ENCODE measurements at regions not wholly inside any gene's neighbourhood (a gene's known extent, or its start where the extent isn't known, plus 50 kb on each side); places are given as distances from the start of the nearest gene placed in this dataset.
A peak's percentile ranks its signal among the peaks of the same experiment; 100 is the strongest.

GRCh38 chr19:5268801-5269200 is 71.8 kb downstream of the PTPRS start:
- no peaks in the 10 kb centered on the region for H3K36me3 Mint-ChIP-seq (ENCODE audit: low read depth)
- H3K27ac Mint-ChIP-seq, result no peak overlapping the region
- no peaks in the 10 kb centered on the region for H3K27me3 Mint-ChIP-seq
- no peaks in the 10 kb centered on the region for H3K9me3 Mint-ChIP-seq
- no peak for DNase-seq
- no peaks in the 10 kb centered on the region for H3K4me1 Mint-ChIP-seq
- no peak overlapping the region for H3K4me3 Mint-ChIP-seq
- intact Hi-C loops (cut with micrococcal nuclease), result no loop called here

GRCh38 chr19:5265260-5265659 is 75.4 kb downstream of the PTPRS start:
- Mint-ChIP-seq H3K27ac (no peak overlapping the region), H3K4me3 (no peak overlapping the region), H3K27me3 (no peaks in the 10 kb centered on the region), H3K9me3 (no peaks in the 10 kb centered on the region), H3K36me3 (ENCODE audit: low read depth) (no peaks in the 10 kb centered on the region), H3K4me1 (no peaks in the 10 kb centered on the region)
- intact Hi-C loops (cut with micrococcal nuclease), result no loop called here
- no peak for DNase-seq

GRCh38 chr19:5264453-5264852 is 76.2 kb downstream of the PTPRS start:
- no peaks in the 10 kb centered on the region for H3K36me3 Mint-ChIP-seq (ENCODE audit: low read depth)
- H3K27me3 Mint-ChIP-seq, result no peaks in the 10 kb centered on the region
- intact Hi-C loops (cut with micrococcal nuclease), result no loop called here
- no peaks in the 10 kb centered on the region for H3K9me3 Mint-ChIP-seq
- H3K4me1 Mint-ChIP-seq, result no peaks in the 10 kb centered on the region
- no peak for DNase-seq
- no peak overlapping the region for H3K27ac Mint-ChIP-seq
- no peak overlapping the region for H3K4me3 Mint-ChIP-seq

- no peaks in the 10 kb centered on the region for H3K9me3 Mint-ChIP-seq
- no peaks in the 10 kb centered on the region for H3K27me3 Mint-ChIP-seq
- no peaks in the 10 kb centered on the region for H3K36me3 Mint-ChIP-seq (ENCODE audit: low read depth)
- peak overlapping the region; percentile 52 for H3K27ac Mint-ChIP-seq
- H3K4me1 Mint-ChIP-seq, result no peaks in the 10 kb centered on the region
- no peak for DNase-seq
- intact Hi-C loops (cut with micrococcal nuclease), result no loop called here
- no peak overlapping the region for H3K4me3 Mint-ChIP-seq
These were observed 77.0 kb downstream of the PTPRS start for GRCh38 chr19:5263615-5264014.

DNA sequence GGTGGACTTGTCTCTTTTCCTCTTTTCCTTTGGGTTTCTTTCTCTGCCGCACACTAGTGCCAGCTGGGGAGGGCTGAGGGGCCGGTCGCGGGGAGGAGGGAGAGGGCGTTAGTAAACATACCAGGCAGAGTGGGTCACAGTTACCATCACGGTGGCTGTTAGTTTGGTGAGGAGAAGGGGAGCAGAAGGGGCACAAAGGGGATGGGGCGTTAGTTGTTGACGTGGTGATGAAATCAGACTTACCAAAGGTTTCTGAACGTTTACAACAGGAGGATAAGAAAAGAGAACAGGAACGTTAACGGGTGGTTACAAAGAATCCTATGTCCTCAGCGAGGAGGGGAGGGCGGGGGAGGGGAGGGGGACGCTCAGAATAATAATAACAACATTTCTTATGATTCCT is 77.9 kb downstream of the PTPRS start:
- Mint-ChIP-seq H3K9me3 (no peaks in the 10 kb centered on the region), H3K36me3 (ENCODE audit: low read depth) (no peaks in the 10 kb centered on the region), H3K27ac (no peak overlapping the region), H3K4me1 (no peaks in the 10 kb centered on the region), H3K27me3 (no peaks in the 10 kb centered on the region), H3K4me3 (no peak overlapping the region)
- DNase-seq, result no peak
- intact Hi-C loops (cut with micrococcal nuclease), result no loop called here

DNA sequence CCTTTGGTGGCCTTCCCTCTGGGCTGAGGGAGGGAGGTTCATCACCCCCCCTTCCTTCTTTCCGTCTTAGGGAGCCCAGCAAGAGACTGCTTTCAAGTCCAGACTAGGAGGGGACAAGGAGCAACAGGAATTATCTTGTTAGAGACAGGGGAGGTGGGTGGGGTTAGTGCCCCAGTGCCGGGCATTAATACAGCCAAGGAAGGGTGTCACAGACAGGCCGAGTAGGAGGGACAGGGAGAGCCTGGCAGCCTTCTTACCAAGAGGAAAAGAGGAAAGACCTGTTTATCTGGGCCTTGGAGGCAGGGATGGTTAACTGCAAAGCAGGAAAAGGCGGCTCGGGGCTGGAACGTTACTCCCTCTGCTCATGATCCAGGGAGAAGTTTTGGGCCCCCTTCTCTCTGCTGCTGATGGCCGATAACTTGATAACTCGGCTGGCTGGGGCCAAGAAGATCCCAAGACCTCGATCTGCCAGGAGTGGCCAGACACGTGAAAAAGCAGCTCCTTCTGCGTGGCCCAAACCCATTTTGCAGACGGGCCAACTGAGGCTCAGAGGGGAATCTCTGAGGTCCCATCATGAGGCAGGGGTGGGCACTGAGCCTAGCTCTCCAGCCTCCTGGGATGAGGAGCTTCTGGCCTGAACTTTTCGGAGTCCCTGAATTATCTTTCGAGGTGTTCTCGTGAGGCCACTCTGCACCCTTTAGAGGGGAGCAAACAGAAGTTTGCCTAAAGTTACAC is 79.3 kb downstream of the PTPRS start:
- intact Hi-C loops (cut with micrococcal nuclease), result no loop called here
- Mint-ChIP-seq H3K27me3 (no peaks in the 10 kb centered on the region), H3K4me1 (no peaks in the 10 kb centered on the region), H3K9me3 (no peaks in the 10 kb centered on the region), H3K36me3 (ENCODE audit: low read depth) (no peaks in the 10 kb centered on the region), H3K27ac (no peak overlapping the region), H3K4me3 (no peak overlapping the region)
- no peak for DNase-seq

DNA sequence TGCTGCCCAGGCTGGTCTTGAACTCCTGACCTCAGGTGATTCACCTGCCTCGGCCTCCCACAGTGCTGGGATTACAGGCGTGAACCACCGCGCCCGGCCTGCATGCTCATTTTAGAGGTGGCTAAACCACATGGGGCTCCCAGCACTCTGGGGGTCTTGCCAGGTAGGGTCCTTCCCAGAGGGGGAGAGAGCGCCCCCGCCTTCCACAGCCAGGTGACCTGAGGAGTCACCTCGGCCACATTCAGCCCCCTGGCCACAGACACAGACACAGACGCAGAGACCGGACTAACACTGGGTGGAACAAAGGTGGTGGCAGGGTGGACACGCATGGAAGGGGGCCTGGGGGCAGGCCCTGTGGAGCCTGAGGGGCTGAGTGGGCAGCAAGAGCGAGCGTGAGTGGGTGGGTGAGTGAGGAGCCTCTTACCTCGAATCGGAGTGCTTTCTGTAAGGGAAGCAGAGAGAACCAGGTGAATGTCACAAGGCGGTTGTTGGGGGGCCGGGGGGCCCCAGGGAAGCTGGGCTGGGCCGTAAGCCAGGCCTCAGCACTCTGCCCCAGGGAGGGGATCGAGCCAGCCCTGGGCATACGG is 80.1 kb downstream of the PTPRS start:
- no peaks in the 10 kb centered on the region for H3K4me1 Mint-ChIP-seq
- H3K36me3 Mint-ChIP-seq (ENCODE audit: low read depth), result peaks cover 2% of the 10 kb centered on the region
- H3K9me3 Mint-ChIP-seq, result peaks cover 4% of the 10 kb centered on the region
- intact Hi-C loops (cut with micrococcal nuclease), result no loop called here
- H3K4me3 Mint-ChIP-seq, result no peak overlapping the region
- no peaks in the 10 kb centered on the region for H3K27me3 Mint-ChIP-seq
- no peak overlapping the region for H3K27ac Mint-ChIP-seq
- no peak for DNase-seq

- Mint-ChIP-seq H3K4me1 (no peaks in the 10 kb centered on the region), H3K27ac (no peak overlapping the region), H3K36me3 (ENCODE audit: low read depth) (peaks cover 2% of the 10 kb centered on the region), H3K4me3 (no peak overlapping the region), H3K9me3 (peaks cover 8% of the 10 kb centered on the region), H3K27me3 (no peaks in the 10 kb centered on the region)
- intact Hi-C loops (cut with micrococcal nuclease), result no loop called here
- no peak for DNase-seq
These were observed 80.9 kb downstream of the PTPRS start for GRCh38 chr19:5259750-5260149.

DNA sequence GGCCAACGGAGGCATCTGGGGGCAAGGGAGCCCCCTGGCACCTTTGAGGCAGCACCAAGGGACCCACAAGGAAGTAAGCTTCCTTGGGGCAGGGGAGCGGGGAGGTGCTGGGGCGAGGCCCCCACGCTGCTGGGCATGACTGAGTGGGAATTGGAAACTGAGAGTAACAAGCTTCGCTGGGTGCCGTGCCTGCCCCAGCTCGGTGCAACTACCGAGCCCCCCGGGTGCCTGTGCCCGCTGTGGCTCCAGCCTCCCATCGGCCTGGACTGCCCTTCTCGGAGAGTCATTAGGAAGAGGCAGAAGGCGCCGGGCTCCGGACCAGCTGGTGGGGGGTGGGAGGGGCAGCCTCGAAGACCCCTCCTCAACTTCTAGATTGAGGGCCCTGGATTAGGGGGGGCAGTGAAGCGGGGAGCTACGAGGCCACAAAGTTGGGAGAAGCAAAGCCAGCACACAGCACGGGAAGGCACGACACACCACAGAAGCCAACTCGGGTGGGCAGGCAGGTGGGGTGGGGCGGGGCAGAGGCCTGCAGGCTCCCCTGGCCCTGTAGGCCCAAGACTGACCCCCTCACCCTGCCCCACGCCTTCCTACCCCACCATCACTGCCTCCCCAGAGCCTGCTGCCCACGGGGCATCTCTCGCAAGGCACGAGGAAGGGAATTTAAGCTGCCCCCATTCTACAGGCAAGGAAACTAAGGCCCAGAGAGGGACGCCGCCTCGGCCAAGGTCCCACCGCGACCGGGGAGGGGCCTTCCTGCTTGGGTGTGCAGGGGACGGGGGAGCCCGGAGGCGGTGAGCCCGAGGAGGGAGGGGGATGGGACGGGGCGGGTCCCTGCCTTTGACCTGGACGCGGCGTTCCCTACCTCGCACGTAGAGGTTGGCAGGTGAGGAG is 83.2 kb downstream of the PTPRS start:
- Mint-ChIP-seq H3K27ac (no peak overlapping the region), H3K36me3 (ENCODE audit: low read depth) (peaks cover 2% of the 10 kb centered on the region), H3K4me1 (no peaks in the 10 kb centered on the region), H3K27me3 (no peaks in the 10 kb centered on the region), H3K9me3 (peaks cover 12% of the 10 kb centered on the region), H3K4me3 (no peak overlapping the region)
- DNase-seq, result no peak
- intact Hi-C loops (cut with micrococcal nuclease), result no loop called here

DNA sequence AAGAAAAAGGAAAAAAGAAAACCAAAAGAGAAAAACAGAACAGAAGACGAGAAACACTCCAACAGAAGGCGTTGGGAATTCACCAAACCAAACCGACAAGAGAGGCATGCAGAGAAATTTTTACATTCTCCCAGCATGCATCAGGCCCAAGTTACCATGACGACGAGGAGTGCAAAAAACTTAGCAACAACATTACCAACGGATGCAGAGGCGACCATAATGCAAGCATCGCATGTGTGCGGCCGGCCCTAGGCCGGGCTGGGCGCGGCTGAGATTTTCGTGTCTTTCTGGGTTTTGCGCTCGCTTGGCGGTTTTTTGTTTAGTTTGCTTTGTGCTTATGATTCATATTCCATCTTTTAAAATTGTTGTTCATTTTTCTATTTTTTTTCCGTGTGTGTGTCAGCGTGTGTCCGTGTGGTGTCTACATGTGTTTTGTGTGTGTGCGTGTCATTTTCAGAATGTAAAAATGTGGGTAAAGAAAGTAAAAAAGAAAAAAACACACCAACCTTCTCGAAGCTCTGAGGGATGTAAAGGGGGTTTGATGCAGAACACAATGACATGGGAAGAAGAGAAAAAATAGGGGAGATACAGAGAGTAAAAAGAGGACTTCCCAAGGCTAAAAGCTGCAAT is 84.9 kb downstream of the PTPRS start:
- Mint-ChIP-seq H3K27ac (no peak overlapping the region), H3K27me3 (no peaks in the 10 kb centered on the region), H3K36me3 (ENCODE audit: low read depth) (peaks cover 2% of the 10 kb centered on the region), H3K4me1 (no peaks in the 10 kb centered on the region), H3K4me3 (no peak overlapping the region), H3K9me3 (peaks cover 12% of the 10 kb centered on the region)
- DNase-seq, result no peak
- intact Hi-C loops (cut with micrococcal nuclease), result no loop called here

DNA sequence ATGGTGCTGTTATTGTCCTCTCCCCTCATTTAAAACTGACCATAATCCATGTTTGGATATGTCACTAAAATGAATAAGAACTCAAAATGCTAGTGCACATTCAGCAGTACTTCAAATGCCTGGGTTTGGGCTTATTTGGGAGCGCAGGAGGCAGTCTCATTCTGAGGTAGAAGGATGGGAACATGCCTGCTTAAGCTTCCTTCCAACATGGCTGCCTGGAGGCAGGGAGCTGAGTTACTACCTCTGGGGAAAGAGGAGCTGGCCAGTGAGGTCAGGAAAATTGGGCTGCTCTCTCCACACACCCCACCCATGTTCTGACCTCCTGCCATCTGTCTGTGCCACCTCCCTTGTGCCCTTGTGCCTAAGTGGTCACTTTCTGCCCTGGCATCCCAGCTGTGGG is 85.7 kb downstream of the PTPRS start:
- no peak for DNase-seq
- Mint-ChIP-seq H3K4me1 (no peaks in the 10 kb centered on the region), H3K4me3 (no peak overlapping the region), H3K27me3 (no peaks in the 10 kb centered on the region), H3K9me3 (peaks cover 12% of the 10 kb centered on the region), H3K36me3 (ENCODE audit: low read depth) (peaks cover 2% of the 10 kb centered on the region), H3K27ac (no peak overlapping the region)
- intact Hi-C loops (cut with micrococcal nuclease), result no loop called here

DNA sequence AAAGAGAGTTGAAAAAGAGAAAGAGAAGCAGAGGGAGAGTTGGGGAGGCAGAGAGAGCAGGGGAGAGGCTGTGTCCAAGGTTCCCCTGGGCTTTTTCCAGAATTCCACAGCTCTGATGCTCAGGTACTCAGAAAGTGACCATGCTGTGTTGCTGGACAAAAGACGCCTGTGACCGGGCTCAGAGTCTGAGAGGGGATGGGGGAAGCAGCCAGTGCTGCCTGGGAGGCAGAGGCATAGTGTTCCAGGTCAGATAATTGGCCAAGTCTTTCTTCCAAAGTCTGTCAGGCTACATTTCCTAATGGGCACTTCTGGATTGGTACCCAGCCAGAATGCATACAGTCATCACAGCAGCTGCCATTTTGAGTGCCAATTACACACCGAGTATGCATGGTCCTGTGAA is 86.1 kb downstream of the PTPRS start:
- Mint-ChIP-seq H3K4me1 (no peaks in the 10 kb centered on the region), H3K27ac (no peak overlapping the region), H3K36me3 (ENCODE audit: low read depth) (peaks cover 2% of the 10 kb centered on the region), H3K4me3 (no peak overlapping the region), H3K9me3 (peaks cover 12% of the 10 kb centered on the region), H3K27me3 (no peaks in the 10 kb centered on the region)
- no peak for DNase-seq
- intact Hi-C loops (cut with micrococcal nuclease), result no loop called here

GRCh38 chr19:5253406-5254110 is 87.1 kb downstream of the PTPRS start:
- Mint-ChIP-seq H3K4me3 (no peak overlapping the region), H3K27me3 (no peaks in the 10 kb centered on the region), H3K4me1 (no peaks in the 10 kb centered on the region), H3K27ac (no peak overlapping the region), H3K36me3 (ENCODE audit: low read depth) (peaks cover 2% of the 10 kb centered on the region), H3K9me3 (peaks cover 12% of the 10 kb centered on the region)
- intact Hi-C loops (cut with micrococcal nuclease), result no loop called here
- DNase-seq, result no peak
